HCT116 (cell line): ENCODE measurements at regions not wholly inside any gene's neighbourhood (a gene's known extent, or its start where the extent isn't known, plus 50 kb on each side); places are given as distances from the start of the nearest gene placed in this dataset.

Experiments
- ATAC-seq: fragments of 200-7000 bp; cut with Tn5 transposase; 2 replicates; pipeline ENCODE4 v1.9.1; 2020; ENCODE audit warnings: mild to moderate bottlenecking, moderate library complexity
- BruUV-seq: library from RNA; stranded (reverse); fragments of 400-500 nt; replicated peaks from 2 replicates; lab custom pipeline; 2021; lab: Mats Ljungman, UMichigan
- CTCF ChIA-PET: fragments of 300-600 bp; sonication (Branson Sonifier 250); formaldehyde crosslinking; loops from one replicate; lab custom pipeline; 2021; ENCODE audit warnings: antibody characterized with exemption; lab: Charles Lee
- POLR2A ChIA-PET: fragments of 300-600, 350-600 bp; sonication (Branson Sonifier 250); formaldehyde crosslinking; loops from one replicate; lab custom pipeline; 2021; ENCODE audit warnings: antibody characterized with exemption; lab: Charles Lee
- RAD21 ChIA-PET, 2 experiments: fragments of 300-600 bp; sonication (Branson Sonifier 250); formaldehyde crosslinking; loops; one replicate each; lab custom pipeline; 2023; ENCODE audit warnings: low total read pairs in 2 of 2; ENCODE audit not compliant: uncharacterized antibody in 2 of 2, unreplicated experiment in 2 of 2, low non-redundant PET in 1 of 2; lab: Charles Lee
- DNase-seq: peaks from one replicate; pipeline ENCODE4 v3.0.0-alpha.2; 2010; ENCODE audit warnings: low read depth, low spot score
- H2AFZ ChIP-seq: fragments of 200-600 bp; shearing (Covaris generic), sonication (generic); 2 replicates; pipeline ENCODE4 v1.6.1; 2017; ENCODE audit warnings: low read depth, mixed run types, mixed read lengths, antibody characterized with exemption, low read length; ENCODE audit not compliant: poor library complexity, severe bottlenecking
- H3K27ac ChIP-seq: 2 replicates; pipeline ENCODE4 v1.5.1; 2012; ENCODE audit warnings: low read depth, low read length
- H3K27me3 ChIP-seq: fragments of 200-600 bp; sonication (generic); 2 replicates; pipeline ENCODE4 v1.6.1; 2016; ENCODE audit warnings: mixed run types, low read length, mixed read lengths; ENCODE audit not compliant: insufficient read depth
- H3K36me3 ChIP-seq, 2 experiments: fragments of 200-500 bp in 1 of 2; fragments of 200-600 bp in 1 of 2; sonication (Bioruptor generic) in 1 of 2; sonication (generic) in 1 of 2; 2 replicates each; pipeline versions ENCODE4 v1.5.1 to v1.6.1; 2014 to 2016; ENCODE audit warnings: low read length in 2 of 2, inconsistent platforms in 1 of 2, mixed read lengths in 1 of 2, mixed run types in 1 of 2; ENCODE audit not compliant: insufficient read depth in 2 of 2, control insufficient read depth in 1 of 2
- H3K4me1 ChIP-seq, 2 experiments: fragments of 200-600 bp in 1 of 2; sonication (generic) in 1 of 2; 2 replicates each; pipeline versions ENCODE4 v1.5.1 to v1.6.1; 2012 to 2017; ENCODE audit warnings: low read length in 2 of 2, inconsistent platforms in 1 of 2, mild to moderate bottlenecking in 1 of 2, mixed read lengths in 1 of 2, mixed run types in 1 of 2, moderate library complexity in 1 of 2; ENCODE audit not compliant: insufficient read depth in 2 of 2, control insufficient read depth in 1 of 2
- H3K4me2 ChIP-seq: fragments of 200-600 bp; sonication (generic); 2 replicates; pipeline ENCODE4 v1.6.1; 2017; ENCODE audit warnings: mixed run types, low read length, mixed read lengths
- H3K4me3 ChIP-seq, 2 experiments: fragments of 200-600 bp in 1 of 2; sonication (generic) in 1 of 2; replicated peaks in 1 of 2; 2 replicates each; pipeline ENCODE4 v1.5.1; 2011 to 2016; ENCODE audit warnings: low read length in 2 of 2, control low read depth in 1 of 2, low read depth in 1 of 2, mild to moderate bottlenecking in 1 of 2, mixed read lengths in 1 of 2, mixed run types in 1 of 2
- H3K79me2 ChIP-seq: fragments of 200-600 bp; sonication (generic); 2 replicates; pipeline ENCODE4 v1.6.1; 2017; ENCODE audit warnings: mild to moderate bottlenecking, mixed run types, low read length, moderate library complexity, mixed read lengths; ENCODE audit not compliant: insufficient read depth
- H3K9ac ChIP-seq: fragments of 200-600 bp; sonication (generic); 2 replicates; pipeline ENCODE4 v1.6.1; 2016; ENCODE audit warnings: low read length, mixed read lengths
- H3K9me2 ChIP-seq: fragments of 200-600 bp; sonication (generic), shearing (Covaris generic); 2 replicates; pipeline ENCODE4 v1.6.1; 2017; ENCODE audit warnings: mixed run types, mild to moderate bottlenecking, moderate library complexity; ENCODE audit not compliant: insufficient read depth
- H3K9me3 ChIP-seq, 2 experiments: fragments of 200-500 bp in 1 of 2; fragments of 200-600 bp in 1 of 2; sonication (Bioruptor generic) in 1 of 2; sonication (generic) in 1 of 2; 2 replicates each; pipeline ENCODE4 v1.6.1; 2014 to 2017; ENCODE audit warnings: low read length in 2 of 2, mixed read lengths in 2 of 2, inconsistent platforms in 1 of 2, low read depth in 1 of 2, mild to moderate bottlenecking in 1 of 2, mixed run types in 1 of 2, moderate library complexity in 1 of 2; ENCODE audit not compliant: control insufficient read depth in 1 of 2, insufficient read depth in 1 of 2
- H4K20me1 ChIP-seq: fragments of 200-600 bp; sonication (generic), shearing (Covaris generic); 2 replicates; pipeline ENCODE4 v1.6.1; 2017; ENCODE audit warnings: mixed run types, mild to moderate bottlenecking, moderate library complexity; ENCODE audit not compliant: insufficient read depth
- ATF3 ChIP-seq: IDR thresholded peaks from 2 replicates; pipeline ENCODE4 v1.6.1; 2012
- CBX3 ChIP-seq: IDR thresholded peaks from 2 replicates; pipeline ENCODE4 v1.6.1; 2012; ENCODE audit warnings: low read depth
- CEBPB ChIP-seq: IDR thresholded peaks from 2 replicates; pipeline ENCODE4 v1.6.1; 2012; ENCODE audit warnings: low read depth
- EGR1 ChIP-seq: IDR thresholded peaks from 2 replicates; pipeline ENCODE4 v1.6.1; 2012; ENCODE audit warnings: low read depth
- ELF1 ChIP-seq: IDR thresholded peaks from 2 replicates; pipeline ENCODE4 v1.6.1; 2012; ENCODE audit warnings: low read depth, borderline replicate concordance
- EZH2 ChIP-seq: fragments of 200-600 bp; sonication (generic); IDR thresholded peaks from 2 replicates; pipeline ENCODE4 v1.6.1; 2017; ENCODE audit warnings: antibody characterized with exemption, mixed run types
- FOSL1 ChIP-seq: IDR thresholded peaks from 2 replicates; pipeline ENCODE4 v1.6.1; 2012; ENCODE audit warnings: low read depth
- JUND ChIP-seq: IDR thresholded peaks from 2 replicates; pipeline ENCODE4 v1.6.1; 2012
- MAX ChIP-seq: IDR thresholded peaks from 2 replicates; pipeline ENCODE4 v1.6.1; 2012
- POLR2A ChIP-seq: IDR thresholded peaks from 2 replicates; pipeline ENCODE4 v1.7.0; 2011; ENCODE audit warnings: borderline replicate concordance; ENCODE audit not compliant: insufficient read depth, insufficient read length; ENCODE audit errors: extremely low read depth
- POLR2AphosphoS5 ChIP-seq: IDR thresholded peaks from 2 replicates; pipeline ENCODE4 v1.6.1; 2011; ENCODE audit warnings: mild to moderate bottlenecking, low read depth, low read length, moderate library complexity
- RAD21 ChIP-seq: IDR thresholded peaks from 2 replicates; pipeline ENCODE4 v1.6.1; 2012; ENCODE audit warnings: low read depth, mild to moderate bottlenecking
- REST ChIP-seq: IDR thresholded peaks from 2 replicates; pipeline ENCODE4 v1.6.1; 2012; ENCODE audit warnings: low read depth
- SIN3A ChIP-seq: IDR thresholded peaks from 2 replicates; pipeline ENCODE4 v1.6.1; 2012; ENCODE audit warnings: low read depth
- SP1 ChIP-seq: IDR thresholded peaks from 2 replicates; pipeline ENCODE4 v1.6.1; 2012; ENCODE audit warnings: low read depth
- SRF ChIP-seq: IDR thresholded peaks from 2 replicates; pipeline ENCODE4 v1.6.1; 2012; ENCODE audit warnings: low read depth
- TCF7L2 ChIP-seq: IDR thresholded peaks from 2 replicates; pipeline ENCODE4 v1.7.0; 2011; ENCODE audit warnings: borderline replicate concordance, inconsistent platforms; ENCODE audit not compliant: insufficient read depth, insufficient read length; ENCODE audit errors: extremely low read depth
- ZBTB33 ChIP-seq: IDR thresholded peaks from 2 replicates; pipeline ENCODE4 v1.6.1; 2011; ENCODE audit warnings: mild to moderate bottlenecking, low read length, moderate library complexity; ENCODE audit not compliant: insufficient replicate concordance; ENCODE audit errors: extremely low read depth
- ZFX ChIP-seq: fragments of 450-650 bp; IDR thresholded peaks from 2 replicates; pipeline ENCODE4 v1.6.1; 2017
- ZNF274 ChIP-seq: fragments of 200-500 bp; sonication (Bioruptor generic); IDR thresholded peaks from 2 replicates; pipeline ENCODE4 v1.6.1; 2014; ENCODE audit warnings: mild to moderate bottlenecking, low read depth, low read length, inconsistent platforms
- intact Hi-C: fragments of 100-400 bp; cut with micrococcal nuclease; formaldehyde crosslinking; loops from 2 replicates; pipeline ENCODE4 v1.10.0; 2022

GRCh38 chr9:85079349-85079748 lies 409.8 kb downstream of the NTRK2 start:
- Histone ChIP-seq H3K9me3 (no peaks in the 10 kb centered on the region), H3K9me2 (no peaks in the 10 kb centered on the region), H3K4me1 (no peaks in the 10 kb centered on the region), H3K27ac (no peak overlapping the region), H3K79me2 (no peaks in the 10 kb centered on the region), H3K4me2 (no peak overlapping the region), H3K27me3 (peaks cover 14% of the 10 kb centered on the region), H2AFZ (no peak overlapping the region), H3K9ac (no peak overlapping the region), H3K4me3 (no peak overlapping the region), H3K36me3 (no peaks in the 10 kb centered on the region), H4K20me1 (no peaks in the 10 kb centered on the region)
- no TSS peak for BruUV-seq
- ATAC-seq (no peak), DNase-seq (no peak)
- ChIA-PET POLR2A (no interaction called here), CTCF (no interaction called here), RAD21 (no interaction called here)
- intact Hi-C loops: no loop called here
- no peak for TF ChIP-seq SP1
- TF ChIP-seq TCF7L2: no peak
- no peak for TF ChIP-seq ZFX
- TF ChIP-seq ELF1: no peak
- TF ChIP-seq REST: no peak

- CTCF ChIA-PET: no interaction called here
- TF ChIP-seq EZH2 (no peak), RAD21 (no peak), CBX3 (no peak), SIN3A (no peak), MAX (no peak), FOSL1 (no peak), ZBTB33 (no peak), POLR2AphosphoS5 (no peak), JUND (no peak), CEBPB (no peak), ATF3 (no peak), EGR1 (no peak), POLR2A (no peak), ZNF274 (no peak), SRF (no peak)
Measured at GRCh38 chr9:85077944-85078343, 408.4 kb downstream of the NTRK2 start.

More at GRCh38 chr9:85077944-85078343, 408.4 kb downstream of the NTRK2 start:
- H3K4me3 ChIP-seq: no peak overlapping the region
- no peaks in the 10 kb centered on the region for H3K79me2 ChIP-seq
- DNase-seq (no peak), ATAC-seq (no peak)
- H3K9me2 ChIP-seq: no peaks in the 10 kb centered on the region
- no peak overlapping the region for H3K4me2 ChIP-seq
- no TSS peak for BruUV-seq
- intact Hi-C loops: no loop called here
- H3K36me3 ChIP-seq: no peaks in the 10 kb centered on the region
- H3K4me1 ChIP-seq: no peaks in the 10 kb centered on the region
- no peak overlapping the region for H3K27ac ChIP-seq
- H3K9ac ChIP-seq: no peak overlapping the region
- no peaks in the 10 kb centered on the region for H3K9me3 ChIP-seq
- RAD21 ChIA-PET: no interaction called here
- H4K20me1 ChIP-seq: no peaks in the 10 kb centered on the region
- POLR2A ChIA-PET: no interaction called here
- H2AFZ ChIP-seq: no peak overlapping the region
- H3K27me3 ChIP-seq: peaks cover 14% of the 10 kb centered on the region
